ACC112 (cell line): ENCODE measurements at regions not wholly inside any gene's neighbourhood (a gene's known extent, or its start where the extent isn't known, plus 50 kb on each side); places are given as distances from the start of the nearest gene placed in this dataset.

Experiments
- H2AFZ ChIP-seq: fragments of 200-600 bp; sonication (generic); one replicate; pipeline ENCODE4 v1.6.0; 2017; ENCODE audit warnings: antibody characterized with exemption, low read length; ENCODE audit not compliant: unreplicated experiment
- H3K27ac ChIP-seq: fragments of 200-600 bp; sonication (generic); 2 replicates; pipeline ENCODE4 v1.5.1; 2014; ENCODE audit warnings: low read depth, mild to moderate bottlenecking, antibody characterized with exemption, low read length, moderate library complexity
- H3K27me3 ChIP-seq: fragments of 200-600 bp; sonication (generic); 2 replicates; pipeline ENCODE4 v1.6.1; 2014; ENCODE audit warnings: mild to moderate bottlenecking, antibody characterized with exemption, low read length, moderate library complexity, mixed read lengths; ENCODE audit not compliant: insufficient read depth
- H3K36me3 ChIP-seq: fragments of 200-600 bp; sonication (generic); 2 replicates; pipeline ENCODE4 v1.6.1; 2016; ENCODE audit warnings: mild to moderate bottlenecking, antibody characterized with exemption, low read length, moderate library complexity, mixed read lengths; ENCODE audit not compliant: insufficient read depth
- H3K4me1 ChIP-seq: fragments of 200-600 bp; sonication (generic); one replicate; pipeline ENCODE4 v1.6.1; 2016; ENCODE audit warnings: low read length, mixed read lengths; ENCODE audit not compliant: insufficient read depth, unreplicated experiment, control insufficient read depth
- H3K4me3 ChIP-seq: fragments of 200-600 bp; sonication (generic); 2 replicates; pipeline ENCODE4 v1.5.1; 2014; ENCODE audit warnings: mild to moderate bottlenecking, low read depth, low read length
- H3K79me2 ChIP-seq: fragments of 200-600 bp; sonication (generic); one replicate; pipeline ENCODE4 v1.6.0; 2016; ENCODE audit warnings: low read length; ENCODE audit not compliant: control insufficient read depth, unreplicated experiment, insufficient read depth

DNA sequence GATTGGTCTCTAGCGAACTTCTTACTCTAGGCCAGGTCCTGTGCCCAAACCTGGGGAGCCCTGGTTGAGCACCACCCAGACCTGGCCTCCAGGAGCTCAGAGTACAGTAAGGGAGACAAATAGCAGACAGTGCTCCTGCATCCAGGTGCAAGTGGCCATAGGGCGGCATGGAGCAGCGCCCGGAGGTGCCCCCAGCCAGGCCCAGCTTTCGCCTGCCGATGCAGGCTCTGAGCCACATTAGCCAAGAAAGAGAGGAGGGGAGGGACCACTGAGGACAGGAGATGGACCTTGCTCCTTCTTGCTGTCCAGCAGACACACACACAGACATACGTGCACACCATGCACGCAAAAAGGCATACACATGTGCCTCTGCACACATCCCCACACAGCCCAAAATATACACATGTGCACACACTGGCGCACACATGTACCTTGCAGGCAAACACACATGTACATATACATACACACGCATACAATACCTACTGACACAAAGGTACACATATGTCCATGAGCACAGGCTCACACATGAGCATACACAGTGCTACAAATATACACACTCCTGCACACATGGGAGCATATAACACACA is 68.7 kb upstream of the FGF3 start:
- H2AFZ ChIP-seq = no peak overlapping the region
- H3K4me3 ChIP-seq = no peak overlapping the region
- H3K4me1 ChIP-seq = no peaks in the 10 kb centered on the region
- no peaks in the 10 kb centered on the region for H3K36me3 ChIP-seq
- H3K79me2 ChIP-seq = no peaks in the 10 kb centered on the region
- no peak overlapping the region for H3K27ac ChIP-seq
- H3K27me3 ChIP-seq = peaks cover 53% of the 10 kb centered on the region

DNA sequence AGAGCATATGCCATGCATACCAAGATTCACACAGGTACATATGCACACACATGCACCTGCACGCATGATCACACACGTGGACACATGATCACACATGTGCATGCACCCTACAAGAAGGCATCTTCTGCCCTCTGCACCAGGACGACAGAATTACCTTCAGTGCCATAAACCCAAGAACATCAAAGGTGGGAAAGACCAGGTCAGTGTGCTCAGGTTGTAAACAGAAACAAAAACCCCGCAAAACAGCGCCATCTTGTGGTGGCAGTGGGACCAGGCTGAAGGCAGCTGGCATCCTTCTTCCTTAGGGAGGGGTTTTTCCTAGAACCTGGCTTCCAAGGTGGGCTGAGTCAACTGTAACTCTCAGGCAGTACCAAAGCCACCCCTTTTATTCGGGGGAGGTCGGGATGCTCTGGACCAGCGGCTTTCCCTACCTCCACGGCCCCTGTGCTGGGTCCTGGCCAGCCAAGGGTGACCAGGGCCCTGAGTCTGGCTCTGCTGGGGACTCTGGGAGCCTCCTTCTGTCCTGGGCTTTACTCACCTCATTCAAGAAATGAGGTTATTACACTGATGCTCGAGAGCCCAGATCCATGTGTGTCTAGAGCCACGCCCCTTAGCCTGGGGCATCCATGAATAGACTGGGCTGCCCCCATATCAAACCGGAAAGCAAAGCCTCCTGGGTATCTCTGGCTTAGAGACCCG is 69.4 kb upstream of the FGF3 start:
- peaks cover 53% of the 10 kb centered on the region for H3K27me3 ChIP-seq
- H2AFZ ChIP-seq = no peak overlapping the region
- H3K79me2 ChIP-seq = no peaks in the 10 kb centered on the region
- H3K36me3 ChIP-seq = no peaks in the 10 kb centered on the region
- no peak overlapping the region for H3K27ac ChIP-seq
- no peaks in the 10 kb centered on the region for H3K4me1 ChIP-seq
- H3K4me3 ChIP-seq = no peak overlapping the region

DNA sequence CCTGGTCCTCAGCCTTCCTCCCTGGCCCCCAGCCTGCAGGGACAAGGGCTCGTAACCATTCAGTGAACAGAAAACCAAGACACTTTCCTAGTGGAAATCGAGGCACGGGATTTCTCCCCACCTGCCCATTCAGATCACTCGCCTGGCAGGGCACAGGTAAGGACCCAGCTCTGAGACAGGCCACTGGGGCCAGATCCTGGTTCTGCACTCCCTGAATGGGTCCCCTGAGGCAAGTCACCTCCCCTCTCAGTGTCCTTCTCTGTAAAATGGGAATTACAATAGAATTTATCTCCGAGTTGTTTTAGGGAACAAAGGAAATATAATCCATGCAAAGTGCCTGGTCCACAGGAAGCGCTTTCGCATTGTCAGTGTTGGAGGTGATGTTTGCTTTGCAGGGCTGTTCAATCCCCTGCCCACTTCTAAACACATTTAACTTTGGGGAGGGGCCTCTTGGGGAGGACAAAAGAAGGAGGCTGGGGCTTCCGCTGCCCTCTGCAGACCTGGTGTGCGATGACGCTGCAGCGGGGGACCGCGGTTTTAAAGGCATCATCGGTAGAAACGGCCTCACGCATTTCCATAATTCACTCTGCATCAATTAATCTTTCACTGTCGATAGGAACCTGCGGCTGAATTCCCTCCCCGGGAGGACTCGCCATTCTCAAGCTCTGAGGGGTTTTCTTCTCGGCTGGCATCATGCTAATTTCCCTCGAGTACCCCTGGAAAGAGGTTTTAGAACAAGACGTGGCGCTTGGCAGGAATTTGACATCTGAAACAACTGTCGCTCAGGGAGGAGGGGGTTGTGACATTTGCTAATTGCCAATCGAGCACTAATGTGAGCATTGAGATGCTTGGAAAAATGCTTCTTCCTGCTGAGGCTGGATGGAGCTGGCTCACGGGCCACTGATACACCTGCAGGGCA is 70.4 kb upstream of the FGF3 start:
- no peak overlapping the region for H3K27ac ChIP-seq
- H3K4me3 ChIP-seq = no peak overlapping the region
- H3K36me3 ChIP-seq = no peaks in the 10 kb centered on the region
- no peaks in the 10 kb centered on the region for H3K79me2 ChIP-seq
- no peaks in the 10 kb centered on the region for H3K4me1 ChIP-seq
- H2AFZ ChIP-seq = no peak overlapping the region
- peaks cover 59% of the 10 kb centered on the region for H3K27me3 ChIP-seq

DNA sequence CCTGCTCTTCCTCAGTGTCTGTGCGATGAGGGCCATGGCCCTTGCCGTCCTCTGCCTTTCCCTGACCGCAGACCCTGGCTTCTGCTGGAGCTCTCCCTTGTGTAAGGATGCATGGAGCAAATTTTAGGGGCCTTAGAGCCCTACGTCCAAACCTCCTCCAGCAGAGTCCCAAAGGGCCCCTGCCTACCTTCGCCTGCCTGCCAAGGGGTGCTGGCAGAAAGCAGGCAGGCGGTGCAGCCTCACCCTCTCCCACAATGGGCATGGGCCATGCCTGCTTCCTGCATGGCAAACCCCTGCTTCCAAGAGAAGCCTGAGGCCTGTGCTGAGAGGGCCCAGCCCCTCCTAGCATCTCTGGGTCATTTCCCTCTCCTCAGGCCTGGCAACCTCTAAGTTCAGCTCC is 71.3 kb upstream of the FGF3 start:
- Histone ChIP-seq H3K79me2 (no peaks in the 10 kb centered on the region), H3K27me3 (peaks cover 67% of the 10 kb centered on the region), H2AFZ (no peak overlapping the region), H3K27ac (no peak overlapping the region), H3K4me3 (no peak overlapping the region), H3K36me3 (no peaks in the 10 kb centered on the region), H3K4me1 (no peaks in the 10 kb centered on the region)

DNA sequence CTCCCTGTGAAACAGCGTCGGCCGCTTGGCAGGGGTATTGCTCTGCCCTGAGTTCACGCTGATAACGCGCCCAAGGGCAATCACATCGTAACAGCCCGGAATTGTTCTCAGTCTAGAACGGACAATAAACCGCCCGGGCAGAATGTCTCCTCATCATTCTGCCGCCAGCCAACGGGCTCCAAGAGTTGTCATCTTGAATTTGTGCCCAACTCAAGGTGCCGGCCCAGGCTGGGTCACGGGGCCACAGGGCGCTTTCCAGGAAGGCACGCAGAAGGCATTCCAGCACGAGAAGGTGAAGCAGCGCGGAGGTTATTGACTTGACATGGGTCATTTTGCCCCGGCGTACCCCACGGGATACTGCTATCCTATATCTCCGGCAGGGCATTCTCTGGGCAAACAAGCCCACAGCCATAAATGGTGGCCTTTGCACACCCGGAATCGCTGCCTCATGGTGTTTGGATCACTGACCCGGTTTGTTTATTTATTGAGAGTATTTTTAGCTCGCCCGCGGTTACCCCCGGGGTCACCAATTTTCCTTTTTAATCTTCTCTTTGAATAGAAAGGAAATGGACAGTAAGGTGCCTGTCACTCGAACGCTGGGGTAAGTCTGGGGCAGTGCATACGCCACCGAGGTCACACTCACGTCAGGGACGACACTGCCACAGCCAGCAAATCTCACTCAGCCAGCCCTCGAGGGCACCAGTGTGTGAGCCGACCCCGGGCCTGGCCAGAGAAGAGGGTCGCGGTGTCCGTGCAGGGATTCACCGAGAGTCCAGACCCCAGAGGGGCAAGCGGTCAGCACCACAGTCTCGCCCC is 72.4 kb upstream of the FGF3 start:
- H3K36me3 ChIP-seq = no peaks in the 10 kb centered on the region
- no peaks in the 10 kb centered on the region for H3K79me2 ChIP-seq
- no peak overlapping the region for H3K27ac ChIP-seq
- H3K4me1 ChIP-seq = no peaks in the 10 kb centered on the region
- no peak overlapping the region for H3K4me3 ChIP-seq
- H3K27me3 ChIP-seq = peaks cover 71% of the 10 kb centered on the region
- H2AFZ ChIP-seq = no peak overlapping the region

DNA sequence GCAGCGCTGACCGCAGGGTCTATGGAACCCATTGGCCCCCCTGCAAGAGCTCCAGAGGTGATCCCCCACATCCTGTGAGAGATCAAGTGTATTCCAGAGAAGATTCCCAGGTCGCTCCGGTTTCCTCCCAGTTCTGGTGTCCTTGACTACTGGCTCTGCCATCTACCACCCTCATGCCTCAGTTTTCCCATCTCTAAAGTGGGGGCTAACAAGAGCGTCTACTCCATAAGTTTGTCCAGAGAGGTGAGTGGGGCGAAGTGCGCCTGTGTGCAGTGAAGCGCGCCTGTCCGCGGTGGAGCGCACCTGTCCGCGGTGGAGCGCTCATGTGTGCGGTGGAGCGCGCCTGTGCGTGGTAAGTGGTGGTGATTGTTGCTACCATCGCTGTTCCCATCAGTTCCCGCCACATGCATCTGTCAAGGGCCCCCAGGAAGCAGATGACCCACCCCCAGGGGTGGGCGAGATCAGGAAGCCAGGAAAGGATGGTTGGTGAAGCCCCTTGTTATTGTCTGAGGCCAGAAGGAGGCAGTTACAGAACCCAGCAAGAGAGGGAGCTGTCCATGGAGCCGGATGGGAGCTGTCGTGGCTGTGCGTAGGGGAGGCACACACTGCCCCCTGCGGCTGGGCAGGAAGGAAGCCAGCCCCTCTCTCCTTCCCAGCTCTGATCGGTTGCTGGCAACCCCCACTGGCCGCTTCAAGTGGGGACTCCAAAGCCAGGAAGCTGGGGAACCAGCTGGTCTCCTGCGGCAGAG is 73.2 kb upstream of the FGF3 start:
- Histone ChIP-seq H3K27ac (no peak overlapping the region), H3K79me2 (no peaks in the 10 kb centered on the region), H3K4me1 (no peaks in the 10 kb centered on the region), H3K4me3 (no peak overlapping the region), H3K27me3 (peaks cover 77% of the 10 kb centered on the region), H2AFZ (no peak overlapping the region), H3K36me3 (no peaks in the 10 kb centered on the region)

DNA sequence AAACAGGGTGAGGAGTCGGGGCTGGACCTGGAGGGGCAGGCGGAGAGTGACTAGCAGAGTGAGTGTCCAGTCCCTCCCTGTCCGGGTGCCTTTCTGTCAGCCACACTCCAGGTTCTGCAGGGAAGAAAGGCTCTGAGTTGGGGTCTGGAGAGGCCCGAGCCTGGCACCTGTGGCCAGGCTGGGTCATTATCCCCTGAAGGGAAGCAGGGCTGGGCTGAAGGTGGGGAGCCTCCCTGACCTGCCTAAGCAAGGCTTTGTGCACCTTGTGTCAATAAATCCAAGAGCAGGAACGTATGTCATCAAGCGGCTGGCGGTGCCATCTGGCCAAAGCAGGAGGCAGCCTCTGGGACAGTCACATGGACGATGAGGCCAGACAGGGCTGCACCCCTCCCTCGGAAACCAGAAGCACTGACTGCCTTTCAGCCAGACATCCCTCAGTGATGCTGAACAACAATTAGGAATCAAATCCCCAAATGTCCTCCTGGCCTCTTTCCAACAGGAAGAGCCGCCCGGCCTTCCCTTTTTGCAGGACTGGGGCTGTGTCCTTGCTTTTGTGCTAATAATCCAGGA is 73.9 kb upstream of the FGF3 start:
- Histone ChIP-seq H3K36me3 (no peaks in the 10 kb centered on the region), H3K4me1 (no peaks in the 10 kb centered on the region), H3K4me3 (no peak overlapping the region), H3K79me2 (no peaks in the 10 kb centered on the region), H3K27ac (no peak overlapping the region), H3K27me3 (peaks cover 84% of the 10 kb centered on the region), H2AFZ (no peak overlapping the region)

DNA sequence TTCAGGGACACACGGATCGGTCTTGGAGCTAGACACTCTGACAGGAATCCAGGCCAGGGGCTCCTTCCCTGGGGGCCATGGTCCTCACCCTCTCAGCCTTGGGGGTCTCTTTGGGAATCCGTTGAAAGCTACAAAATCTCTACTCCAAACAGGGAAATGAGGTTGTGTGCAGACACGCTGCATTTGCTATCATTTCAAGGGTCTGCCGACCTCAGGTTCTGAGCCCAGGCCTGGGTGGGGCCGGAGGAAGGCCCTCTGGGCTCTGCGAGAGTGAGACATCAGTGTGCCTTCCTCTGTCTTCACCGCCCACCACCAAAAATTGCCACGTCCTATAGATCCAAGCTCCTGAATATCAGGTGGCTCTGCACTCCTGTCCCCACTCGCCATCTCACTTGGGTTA is 74.4 kb upstream of the FGF3 start:
- Histone ChIP-seq H3K36me3 (no peaks in the 10 kb centered on the region), H3K27me3 (peaks cover 86% of the 10 kb centered on the region), H3K79me2 (no peaks in the 10 kb centered on the region), H3K4me3 (no peak overlapping the region), H3K27ac (no peak overlapping the region), H2AFZ (no peak overlapping the region), H3K4me1 (no peaks in the 10 kb centered on the region)

DNA sequence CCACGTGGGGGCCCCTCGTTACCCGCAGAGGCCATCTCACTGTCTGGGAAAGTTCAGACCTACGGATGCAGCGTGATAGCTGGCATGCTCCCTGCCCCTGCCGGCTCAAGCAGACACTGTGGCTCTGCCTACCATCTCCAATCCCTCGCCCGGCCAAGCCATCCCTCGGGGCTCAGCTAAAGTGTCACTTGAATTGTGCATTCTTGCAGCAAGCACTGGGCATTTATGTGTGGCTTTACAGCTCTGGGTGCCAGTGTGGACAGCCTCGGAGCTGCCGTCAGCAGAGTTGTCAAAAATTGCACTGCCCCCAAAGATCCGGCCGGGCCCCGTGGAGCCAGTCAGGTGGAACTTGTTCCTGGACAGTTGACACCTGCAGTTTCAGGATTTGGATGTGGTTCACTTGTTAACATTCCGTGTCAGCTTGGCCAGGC is 75.0 kb upstream of the FGF3 start:
- H3K4me1 ChIP-seq = no peaks in the 10 kb centered on the region
- H2AFZ ChIP-seq = no peak overlapping the region
- no peaks in the 10 kb centered on the region for H3K36me3 ChIP-seq
- H3K79me2 ChIP-seq = no peaks in the 10 kb centered on the region
- no peak overlapping the region for H3K27ac ChIP-seq
- H3K4me3 ChIP-seq = no peak overlapping the region
- peaks cover 80% of the 10 kb centered on the region for H3K27me3 ChIP-seq
